Mesendoderm (in vitro differentiated cells): ENCODE measurements at regions not wholly inside any gene's neighbourhood (a gene's known extent, or its start where the extent isn't known, plus 50 kb on each side); places are given as distances from the start of the nearest gene placed in this dataset.
A peak's percentile ranks its signal among the peaks of the same experiment; 100 is the strongest.

ENCODE experiments used
- DNase-seq: peaks from one replicate; pipeline ENCODE4 v3.0.0; 2013
- H2AK5ac ChIP-seq: 2 replicates; pipeline ENCODE4 v1.6.1; 2013; ENCODE audit warnings: low read length, inconsistent platforms
- H2BK120ac ChIP-seq: 2 replicates; pipeline ENCODE4 v1.6.1; 2013; ENCODE audit warnings: low read depth, mild to moderate bottlenecking, low read length, moderate library complexity, mixed read lengths
- H2BK15ac ChIP-seq: replicated peaks from 2 replicates; pipeline ENCODE4 v1.6.1; 2013; ENCODE audit warnings: low read depth, mild to moderate bottlenecking, moderate library complexity
- H2BK5ac ChIP-seq: 2 replicates; pipeline ENCODE4 v1.6.1; 2013; ENCODE audit warnings: low read length, inconsistent platforms
- H3K18ac ChIP-seq: 2 replicates; pipeline ENCODE4 v1.6.1; 2013; ENCODE audit warnings: mild to moderate bottlenecking, low read length, mixed read lengths
- H3K23ac ChIP-seq: one replicate; pipeline ENCODE4 v1.6.1; 2013; ENCODE audit warnings: low read length
- H3K27ac ChIP-seq: 2 replicates; pipeline ENCODE4 v1.5.1; 2013; ENCODE audit warnings: low read depth, mild to moderate bottlenecking, inconsistent platforms, low read length, moderate library complexity
- H3K27me3 ChIP-seq: 2 replicates; pipeline ENCODE4 v1.6.1; 2013; ENCODE audit warnings: low read length, control low read depth, mild to moderate bottlenecking, inconsistent platforms; ENCODE audit not compliant: insufficient read depth, poor library complexity
- H3K36me3 ChIP-seq: 2 replicates; pipeline ENCODE4 v1.6.1; 2013; ENCODE audit warnings: low read length, inconsistent platforms; ENCODE audit not compliant: control insufficient read depth, insufficient read depth
- H3K4ac ChIP-seq: one replicate; pipeline ENCODE4 v1.6.1; 2013; ENCODE audit warnings: low read depth, mild to moderate bottlenecking, low read length, moderate library complexity
- H3K4me1 ChIP-seq: 2 replicates; pipeline ENCODE4 v1.6.1; 2013; ENCODE audit warnings: low read depth, low read length, inconsistent platforms; ENCODE audit not compliant: control insufficient read depth
- H3K4me2 ChIP-seq: 2 replicates; pipeline ENCODE4 v1.6.1; 2013; ENCODE audit warnings: low read length
- H3K4me3 ChIP-seq: 2 replicates; pipeline ENCODE4 v1.5.1; 2013; ENCODE audit warnings: mild to moderate bottlenecking, low read length
- H3K56ac ChIP-seq: one replicate; pipeline ENCODE4 v1.6.1; 2013; ENCODE audit warnings: low read length
- H3K79me1 ChIP-seq: 2 replicates; pipeline ENCODE4 v1.6.1; 2013; ENCODE audit warnings: low read length, inconsistent platforms
- H3K79me2 ChIP-seq: 2 replicates; pipeline ENCODE4 v1.6.1; 2013; ENCODE audit warnings: mild to moderate bottlenecking, low read length; ENCODE audit not compliant: control insufficient read depth, insufficient read depth
- H3K9ac ChIP-seq: 2 replicates; pipeline ENCODE4 v1.6.1; 2013; ENCODE audit warnings: low read length, inconsistent platforms
- H4K5ac ChIP-seq: one replicate; pipeline ENCODE4 v1.6.1; 2013; ENCODE audit warnings: low read length
- H4K8ac ChIP-seq: one replicate; pipeline ENCODE4 v1.6.1; 2013; ENCODE audit warnings: low read depth, mild to moderate bottlenecking, control low read depth, low read length, moderate library complexity
- WGBS: extraction: QIAGEN DNeasy Blood & Tissue Kit; methylation state at CpG from one replicate; pipeline ENCODE4 v1.1.7; 2013; ENCODE audit warnings: low lambda C conversion rate, missing lambda C conversion rate; ENCODE audit not compliant: insufficient coverage; ENCODE audit errors: extremely low coverage; 5-methylcytosine and 5-hydroxymethylcytosine counted together

DNA sequence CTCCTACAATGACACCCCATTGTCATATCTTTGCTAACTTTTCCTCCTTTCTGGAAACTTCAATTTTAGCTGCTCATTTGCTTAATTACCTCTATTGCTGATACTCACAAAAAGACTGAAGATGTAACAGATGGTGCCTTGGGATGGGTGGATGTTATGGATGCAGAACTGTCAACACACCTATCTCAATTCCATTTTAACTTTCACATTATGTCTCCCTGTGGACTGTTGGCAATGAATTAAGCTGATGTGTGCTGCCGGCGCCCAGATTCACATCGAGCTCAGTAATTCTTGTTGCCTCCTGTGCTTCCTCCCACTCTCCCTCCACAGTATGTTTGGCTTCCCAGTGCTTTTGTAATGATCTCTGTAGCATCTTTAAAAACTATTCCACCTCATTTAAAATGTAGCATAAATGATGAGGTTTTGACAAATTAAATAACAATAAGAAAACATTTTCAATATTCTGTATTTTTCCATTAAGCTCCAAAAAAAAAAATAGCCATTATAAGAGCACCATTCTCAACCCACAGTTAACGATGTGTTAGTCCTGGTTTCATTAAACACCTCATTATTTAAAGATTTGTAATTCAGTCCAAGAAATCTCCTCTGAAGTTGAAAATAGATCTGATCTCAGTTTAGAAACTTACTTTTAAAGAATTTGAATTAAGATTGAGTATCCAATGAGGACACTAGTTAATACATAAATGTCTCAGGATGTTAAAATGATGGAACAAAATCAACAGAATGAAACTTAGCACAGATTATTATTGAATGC, 99.9 kb upstream of the FAM216B start:
- Histone ChIP-seq H2BK120ac (no peak overlapping the region), H2BK5ac (no peak overlapping the region), H4K5ac (no peak overlapping the region), H3K36me3 (no peaks in the 10 kb centered on the region), H3K23ac (no peak overlapping the region), H3K27ac (no peak overlapping the region), H3K56ac (no peak overlapping the region), H3K18ac (no peak overlapping the region), H3K79me1 (no peaks in the 10 kb centered on the region), H3K4me2 (no peak overlapping the region), H3K27me3 (no peaks in the 10 kb centered on the region), H3K4me3 (no peak overlapping the region), H3K79me2 (no peaks in the 10 kb centered on the region), H4K8ac (no peak overlapping the region), H2BK15ac (no peak overlapping the region), H3K4me1 (peaks cover 3% of the 10 kb centered on the region), H2AK5ac (no peak overlapping the region), H3K9ac (no peak overlapping the region), H3K4ac (no peak overlapping the region)
- DNase-seq: no peak
- no CpG with 5 or more reads among the region's 4 CpGs for WGBS

DNA sequence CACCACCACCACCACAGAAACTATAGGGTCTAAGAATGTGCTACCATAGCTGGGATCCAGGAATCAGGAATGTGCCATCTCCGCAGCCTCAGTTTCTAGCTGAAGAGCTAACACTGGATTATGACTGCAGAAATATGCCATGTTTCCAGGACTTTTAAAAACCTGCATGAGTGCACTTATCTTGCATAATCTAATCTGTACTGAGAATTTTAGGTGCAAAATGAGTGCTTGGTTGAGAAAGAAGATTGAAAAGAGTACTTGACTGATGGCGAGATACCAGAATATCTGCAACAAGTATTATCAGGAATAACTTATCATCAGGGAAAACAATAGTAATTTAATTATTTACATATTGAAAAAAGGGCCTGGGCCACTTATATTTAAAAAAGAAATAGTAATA, 97.2 kb upstream of the FAM216B start:
- H3K27me3 ChIP-seq: no peaks in the 10 kb centered on the region
- no peak overlapping the region for H3K9ac ChIP-seq
- H4K8ac ChIP-seq: no peak overlapping the region
- H2BK120ac ChIP-seq: no peak overlapping the region
- H3K4me1 ChIP-seq: no peaks in the 10 kb centered on the region
- H2AK5ac ChIP-seq: no peak overlapping the region
- H3K27ac ChIP-seq: no peak overlapping the region
- WGBS: no CpG with 5 or more reads among the region's 2 CpGs
- no peak overlapping the region for H2BK15ac ChIP-seq
- no peaks in the 10 kb centered on the region for H3K79me2 ChIP-seq
- no peak overlapping the region for H3K23ac ChIP-seq
- no peak overlapping the region for H3K18ac ChIP-seq
- H2BK5ac ChIP-seq: no peak overlapping the region
- H3K79me1 ChIP-seq: no peaks in the 10 kb centered on the region
- no peak overlapping the region for H4K5ac ChIP-seq
- no peak overlapping the region for H3K4ac ChIP-seq
- DNase-seq: peak; percentile 57
- no peak overlapping the region for H3K4me3 ChIP-seq
- no peaks in the 10 kb centered on the region for H3K36me3 ChIP-seq
- no peak overlapping the region for H3K56ac ChIP-seq
- H3K4me2 ChIP-seq: no peak overlapping the region

DNA sequence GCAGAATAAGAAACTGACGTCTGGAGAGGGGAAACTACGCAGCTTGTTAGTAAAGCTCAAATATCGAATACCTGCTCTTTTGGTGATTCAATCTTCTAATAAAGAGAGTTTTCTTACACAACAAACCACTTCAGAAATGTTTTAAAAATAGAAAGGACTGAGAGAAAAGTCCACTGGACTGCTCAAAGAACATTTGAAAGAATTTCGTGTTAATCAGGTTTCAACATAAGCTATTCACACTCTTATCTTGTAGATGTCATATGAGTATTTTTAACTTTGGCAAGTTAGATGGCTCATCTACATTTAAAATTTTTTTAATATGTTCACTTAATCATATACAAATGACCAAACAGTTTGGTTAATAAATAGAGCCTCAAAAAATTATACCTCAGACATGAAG, 95.6 kb upstream of the FAM216B start:
- no peaks in the 10 kb centered on the region for H3K79me2 ChIP-seq
- H3K4me3 ChIP-seq: no peak overlapping the region
- no peak overlapping the region for H2AK5ac ChIP-seq
- H2BK120ac ChIP-seq: no peak overlapping the region
- no peak overlapping the region for H4K5ac ChIP-seq
- H2BK15ac ChIP-seq: no peak overlapping the region
- no peak overlapping the region for H4K8ac ChIP-seq
- H3K4me2 ChIP-seq: no peak overlapping the region
- no peak for DNase-seq
- H3K56ac ChIP-seq: no peak overlapping the region
- no peaks in the 10 kb centered on the region for H3K4me1 ChIP-seq
- no peak overlapping the region for H2BK5ac ChIP-seq
- no peak overlapping the region for H3K27ac ChIP-seq
- H3K18ac ChIP-seq: no peak overlapping the region
- no CpG with 5 or more reads among the region's 4 CpGs for WGBS
- no peak overlapping the region for H3K23ac ChIP-seq
- no peak overlapping the region for H3K4ac ChIP-seq
- no peaks in the 10 kb centered on the region for H3K27me3 ChIP-seq
- H3K9ac ChIP-seq: no peak overlapping the region
- no peaks in the 10 kb centered on the region for H3K79me1 ChIP-seq
- H3K36me3 ChIP-seq: no peaks in the 10 kb centered on the region

DNA sequence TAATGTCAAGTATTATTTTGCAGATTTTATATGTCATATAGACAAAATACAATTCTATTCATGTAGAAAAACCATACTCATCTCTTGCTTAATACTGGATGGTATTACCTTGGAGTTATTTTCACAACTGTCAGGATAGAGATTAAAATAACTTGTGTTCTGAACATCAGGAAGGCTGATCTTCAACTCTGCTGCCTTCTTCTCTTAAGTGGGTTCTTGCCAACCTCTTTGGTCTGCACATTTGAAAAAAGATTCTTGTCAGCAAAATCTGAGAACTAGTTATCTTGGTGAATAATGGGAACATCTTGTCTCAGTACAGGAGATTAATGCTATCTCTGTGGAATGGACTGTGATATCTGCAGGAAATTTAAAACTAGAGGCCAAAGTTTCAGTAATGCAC, 95.2 kb upstream of the FAM216B start:
- no peaks in the 10 kb centered on the region for H3K79me2 ChIP-seq
- DNase-seq: peak; percentile 27
- no peaks in the 10 kb centered on the region for H3K79me1 ChIP-seq
- no peaks in the 10 kb centered on the region for H3K4me1 ChIP-seq
- no peak overlapping the region for H3K23ac ChIP-seq
- H4K8ac ChIP-seq: no peak overlapping the region
- H3K4me2 ChIP-seq: no peak overlapping the region
- H3K27ac ChIP-seq: no peak overlapping the region
- H3K36me3 ChIP-seq: no peaks in the 10 kb centered on the region
- no peak overlapping the region for H3K18ac ChIP-seq
- H3K9ac ChIP-seq: no peak overlapping the region
- H2BK15ac ChIP-seq: no peak overlapping the region
- H3K4me3 ChIP-seq: no peak overlapping the region
- no peak overlapping the region for H2BK5ac ChIP-seq
- no peak overlapping the region for H3K4ac ChIP-seq
- H2BK120ac ChIP-seq: no peak overlapping the region
- no peak overlapping the region for H3K56ac ChIP-seq
- H4K5ac ChIP-seq: no peak overlapping the region
- no peak overlapping the region for H2AK5ac ChIP-seq
- H3K27me3 ChIP-seq: no peaks in the 10 kb centered on the region

DNA sequence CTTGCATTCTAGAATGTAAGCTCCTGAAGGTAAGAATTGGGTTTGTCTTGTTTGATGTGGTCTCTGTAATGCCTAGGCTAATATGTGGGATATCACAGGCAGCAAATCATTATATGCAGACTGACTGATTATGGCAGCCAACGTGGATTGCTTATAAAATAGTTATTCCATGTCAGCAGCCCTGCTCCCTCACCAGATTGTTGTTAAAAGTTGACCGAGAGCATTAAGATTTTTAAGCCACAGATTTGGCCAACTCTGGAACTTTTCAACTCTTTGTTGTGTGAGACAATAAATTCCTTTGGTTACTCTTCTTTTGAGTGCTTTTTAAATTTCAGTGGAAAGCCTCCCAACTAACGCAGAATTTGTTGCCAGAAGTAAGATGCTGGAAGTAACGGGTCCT, 92.6 kb upstream of the FAM216B start:
- Histone ChIP-seq H2BK5ac (no peak overlapping the region), H4K5ac (no peak overlapping the region), H3K4ac (no peak overlapping the region), H3K23ac (no peak overlapping the region), H3K27me3 (no peaks in the 10 kb centered on the region), H2AK5ac (no peak overlapping the region), H3K18ac (no peak overlapping the region), H3K56ac (no peak overlapping the region), H2BK120ac (no peak overlapping the region), H3K79me1 (no peaks in the 10 kb centered on the region), H3K4me2 (no peak overlapping the region), H4K8ac (no peak overlapping the region), H3K4me1 (no peaks in the 10 kb centered on the region), H2BK15ac (no peak overlapping the region), H3K27ac (no peak overlapping the region), H3K36me3 (no peaks in the 10 kb centered on the region), H3K4me3 (no peak overlapping the region), H3K79me2 (no peaks in the 10 kb centered on the region), H3K9ac (no peak overlapping the region)
- no peak for DNase-seq
- WGBS: no CpG with 5 or more reads among the region's 4 CpGs

DNA sequence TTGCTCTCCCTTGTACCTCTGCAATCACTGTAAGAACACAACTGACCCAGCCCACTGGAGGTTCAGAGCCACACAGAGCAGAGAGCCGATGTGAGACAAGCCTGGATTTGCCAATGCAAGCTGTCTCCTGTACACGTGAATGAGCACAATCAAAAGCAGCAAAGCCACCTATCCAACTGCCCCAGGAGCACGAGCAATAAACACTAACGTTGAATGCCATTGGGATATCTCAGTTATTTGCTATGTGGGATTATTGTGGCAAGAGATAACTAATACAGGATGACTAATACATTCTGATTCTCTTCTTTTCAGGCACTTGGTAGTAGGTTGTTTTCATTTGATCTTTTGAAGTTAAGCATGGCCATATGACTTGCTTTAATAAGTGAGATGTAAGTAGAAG, 85.2 kb upstream of the FAM216B start:
- Histone ChIP-seq H3K4me3 (no peak overlapping the region), H3K4me2 (no peak overlapping the region), H4K5ac (no peak overlapping the region), H2BK5ac (no peak overlapping the region), H2AK5ac (no peak overlapping the region), H3K18ac (no peak overlapping the region), H3K23ac (no peak overlapping the region), H3K56ac (no peak overlapping the region), H3K27ac (no peak overlapping the region), H3K79me1 (no peaks in the 10 kb centered on the region), H3K4ac (no peak overlapping the region), H3K36me3 (no peaks in the 10 kb centered on the region), H2BK15ac (no peak overlapping the region), H3K27me3 (no peaks in the 10 kb centered on the region), H3K79me2 (no peaks in the 10 kb centered on the region), H4K8ac (no peak overlapping the region), H2BK120ac (no peak overlapping the region), H3K9ac (no peak overlapping the region), H3K4me1 (no peaks in the 10 kb centered on the region)
- WGBS: no CpG with 5 or more reads among the region's 4 CpGs
- no peak for DNase-seq
